HL-60 (cell line): ENCODE measurements at regions not wholly inside any gene's neighbourhood (a gene's known extent, or its start where the extent isn't known, plus 50 kb on each side); places are given as distances from the start of the nearest gene placed in this dataset.

Experiments used
- GABPA ChIP-seq: IDR thresholded peaks from 2 replicates; pipeline ENCODE4 v1.6.1; 2012; ENCODE audit warnings: low read depth
- POLR2AphosphoS5 ChIP-seq: IDR thresholded peaks from 2 replicates; pipeline ENCODE4 v1.6.1; 2012; ENCODE audit warnings: low read depth
- TF ChIP-seq, protein P1 (sequence below): IDR thresholded peaks from one replicate; pipeline ENCODE4 v1.5.1; 2011; ENCODE audit warnings: low read length, control low read depth, inconsistent platforms; ENCODE audit not compliant: insufficient read depth
- TF ChIP-seq, protein P2 (sequence below): IDR thresholded peaks from 2 replicates; pipeline ENCODE4 v1.6.1; 2012; ENCODE audit warnings: low read depth; ENCODE audit not compliant: insufficient replicate concordance

DNA sequence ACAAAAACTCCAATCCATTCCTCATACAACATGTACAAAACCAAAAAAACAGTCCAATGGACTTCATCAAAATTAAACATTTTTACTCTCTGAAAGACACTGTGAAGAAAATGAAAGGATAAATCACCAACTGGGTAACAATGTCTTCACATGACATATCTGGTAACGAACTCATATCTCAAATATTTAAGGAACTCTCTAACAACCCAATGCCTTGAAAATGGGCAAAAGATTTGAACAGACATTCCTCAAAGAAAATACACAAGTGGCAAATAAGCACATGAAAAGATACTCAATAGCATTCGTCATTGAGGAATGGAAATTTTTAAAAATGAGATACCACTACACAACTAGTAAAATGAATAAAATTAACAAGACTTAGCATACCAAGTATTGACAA lies 198.7 kb upstream of the RASSF8 start:
- TF ChIP-seq, protein P1, sequence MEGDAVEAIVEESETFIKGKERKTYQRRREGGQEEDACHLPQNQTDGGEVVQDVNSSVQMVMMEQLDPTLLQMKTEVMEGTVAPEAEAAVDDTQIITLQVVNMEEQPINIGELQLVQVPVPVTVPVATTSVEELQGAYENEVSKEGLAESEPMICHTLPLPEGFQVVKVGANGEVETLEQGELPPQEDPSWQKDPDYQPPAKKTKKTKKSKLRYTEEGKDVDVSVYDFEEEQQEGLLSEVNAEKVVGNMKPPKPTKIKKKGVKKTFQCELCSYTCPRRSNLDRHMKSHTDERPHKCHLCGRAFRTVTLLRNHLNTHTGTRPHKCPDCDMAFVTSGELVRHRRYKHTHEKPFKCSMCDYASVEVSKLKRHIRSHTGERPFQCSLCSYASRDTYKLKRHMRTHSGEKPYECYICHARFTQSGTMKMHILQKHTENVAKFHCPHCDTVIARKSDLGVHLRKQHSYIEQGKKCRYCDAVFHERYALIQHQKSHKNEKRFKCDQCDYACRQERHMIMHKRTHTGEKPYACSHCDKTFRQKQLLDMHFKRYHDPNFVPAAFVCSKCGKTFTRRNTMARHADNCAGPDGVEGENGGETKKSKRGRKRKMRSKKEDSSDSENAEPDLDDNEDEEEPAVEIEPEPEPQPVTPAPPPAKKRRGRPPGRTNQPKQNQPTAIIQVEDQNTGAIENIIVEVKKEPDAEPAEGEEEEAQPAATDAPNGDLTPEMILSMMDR, result no peak
- TF ChIP-seq, protein P2, sequence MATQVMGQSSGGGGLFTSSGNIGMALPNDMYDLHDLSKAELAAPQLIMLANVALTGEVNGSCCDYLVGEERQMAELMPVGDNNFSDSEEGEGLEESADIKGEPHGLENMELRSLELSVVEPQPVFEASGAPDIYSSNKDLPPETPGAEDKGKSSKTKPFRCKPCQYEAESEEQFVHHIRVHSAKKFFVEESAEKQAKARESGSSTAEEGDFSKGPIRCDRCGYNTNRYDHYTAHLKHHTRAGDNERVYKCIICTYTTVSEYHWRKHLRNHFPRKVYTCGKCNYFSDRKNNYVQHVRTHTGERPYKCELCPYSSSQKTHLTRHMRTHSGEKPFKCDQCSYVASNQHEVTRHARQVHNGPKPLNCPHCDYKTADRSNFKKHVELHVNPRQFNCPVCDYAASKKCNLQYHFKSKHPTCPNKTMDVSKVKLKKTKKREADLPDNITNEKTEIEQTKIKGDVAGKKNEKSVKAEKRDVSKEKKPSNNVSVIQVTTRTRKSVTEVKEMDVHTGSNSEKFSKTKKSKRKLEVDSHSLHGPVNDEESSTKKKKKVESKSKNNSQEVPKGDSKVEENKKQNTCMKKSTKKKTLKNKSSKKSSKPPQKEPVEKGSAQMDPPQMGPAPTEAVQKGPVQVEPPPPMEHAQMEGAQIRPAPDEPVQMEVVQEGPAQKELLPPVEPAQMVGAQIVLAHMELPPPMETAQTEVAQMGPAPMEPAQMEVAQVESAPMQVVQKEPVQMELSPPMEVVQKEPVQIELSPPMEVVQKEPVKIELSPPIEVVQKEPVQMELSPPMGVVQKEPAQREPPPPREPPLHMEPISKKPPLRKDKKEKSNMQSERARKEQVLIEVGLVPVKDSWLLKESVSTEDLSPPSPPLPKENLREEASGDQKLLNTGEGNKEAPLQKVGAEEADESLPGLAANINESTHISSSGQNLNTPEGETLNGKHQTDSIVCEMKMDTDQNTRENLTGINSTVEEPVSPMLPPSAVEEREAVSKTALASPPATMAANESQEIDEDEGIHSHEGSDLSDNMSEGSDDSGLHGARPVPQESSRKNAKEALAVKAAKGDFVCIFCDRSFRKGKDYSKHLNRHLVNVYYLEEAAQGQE, result no peak
- TF ChIP-seq POLR2AphosphoS5 (no peak), GABPA (no peak)
